Fibroblast of pulmonary artery (primary cell): ENCODE measurements at regions not wholly inside any gene's neighbourhood (a gene's known extent, or its start where the extent isn't known, plus 50 kb on each side); places are given as distances from the start of the nearest gene placed in this dataset.

Source experiments
- DNase-seq: peaks from one replicate; pipeline ENCODE4 v3.0.0-alpha.2; 2010; ENCODE audit warnings: low read depth
- H3K4me3 ChIP-seq: replicated peaks from 2 replicates; pipeline ENCODE4 v1.5.1; 2011; ENCODE audit warnings: low read depth, mild to moderate bottlenecking, control low read depth, low read length, moderate library complexity
- CTCF ChIP-seq: IDR thresholded peaks from 2 replicates; pipeline ENCODE4 v1.5.1; 2011; ENCODE audit warnings: mild to moderate bottlenecking, control low read depth, low read length, inconsistent platforms; ENCODE audit errors: missing control alignments

GRCh38 chr5:3531320-3531986 is 64.2 kb upstream of the IRX1 start:
- no peak for DNase-seq
- H3K4me3 ChIP-seq = no peak overlapping the region
- TF ChIP-seq CTCF = no peak

GRCh38 chr5:3530251-3530650 is 65.4 kb upstream of the IRX1 start:
- TF ChIP-seq CTCF = no peak

GRCh38 chr5:3526551-3527185 is 69.0 kb upstream of the IRX1 start:
- TF ChIP-seq CTCF = no peak
- DNase-seq = no peak

More at GRCh38 chr5:3530251-3530650, 65.4 kb upstream of the IRX1 start:
- DNase-seq = no peak
- no peak overlapping the region for H3K4me3 ChIP-seq

GRCh38 chr5:3522491-3522890 is 73.1 kb upstream of the IRX1 start:
- TF ChIP-seq CTCF = no peak

More at GRCh38 chr5:3526551-3527185, 69.0 kb upstream of the IRX1 start:
- no peak overlapping the region for H3K4me3 ChIP-seq

GRCh38 chr5:3518576-3518975 is 77.1 kb upstream of the IRX1 start:
- no peak for TF ChIP-seq CTCF

More at GRCh38 chr5:3522491-3522890, 73.1 kb upstream of the IRX1 start:
- H3K4me3 ChIP-seq = no peak overlapping the region
- DNase-seq = no peak

GRCh38 chr5:3518051-3518450 is 77.6 kb upstream of the IRX1 start:
- no peak overlapping the region for H3K4me3 ChIP-seq
- no peak for TF ChIP-seq CTCF
- no peak for DNase-seq

More at GRCh38 chr5:3518576-3518975, 77.1 kb upstream of the IRX1 start:
- no peak overlapping the region for H3K4me3 ChIP-seq
- no peak for DNase-seq
